COLO668 (cell line): ENCODE measurements at regions not wholly inside any gene's neighbourhood (a gene's known extent, or its start where the extent isn't known, plus 50 kb on each side); places are given as distances from the start of the nearest gene placed in this dataset.
A peak's percentile ranks its signal among the peaks of the same experiment; 100 is the strongest.

Experiments
- DNase-seq: peaks from one replicate; lab custom pipeline; 2025; ENCODE audit not compliant: unreplicated experiment; lab: John Stamatoyannopoulos, UW

DNA sequence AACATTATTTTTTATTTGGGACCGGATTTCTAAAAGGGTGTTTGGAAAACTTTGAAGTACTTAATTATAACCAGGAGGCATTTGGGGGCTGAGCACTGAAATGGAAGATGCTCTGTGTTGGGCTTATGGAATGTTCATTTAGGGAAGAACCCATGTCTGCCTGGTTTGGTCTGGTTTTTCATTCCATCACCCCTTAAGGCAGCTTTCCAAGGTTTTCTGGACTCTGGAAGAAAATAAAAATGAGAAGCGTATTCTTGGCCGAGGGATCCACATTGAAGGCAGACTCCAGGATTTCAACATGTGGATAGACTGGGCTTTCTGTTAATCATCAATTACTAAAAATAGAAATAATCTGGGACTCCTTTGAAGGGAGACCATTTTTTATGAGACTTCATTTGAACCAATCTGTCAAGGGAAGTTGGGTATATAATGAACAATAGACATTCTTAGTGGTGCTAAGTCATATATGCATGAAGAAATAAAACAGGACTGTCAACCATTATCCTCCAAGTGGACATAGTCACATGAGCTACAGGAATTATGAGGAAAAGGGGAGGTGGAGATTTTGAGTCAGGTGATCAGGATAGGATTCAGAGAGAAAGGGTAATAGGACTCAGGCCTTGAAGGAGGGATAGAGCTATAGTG is 270.5 kb upstream of the ADAMTS9 start:
- DNase-seq = no peak

DNA sequence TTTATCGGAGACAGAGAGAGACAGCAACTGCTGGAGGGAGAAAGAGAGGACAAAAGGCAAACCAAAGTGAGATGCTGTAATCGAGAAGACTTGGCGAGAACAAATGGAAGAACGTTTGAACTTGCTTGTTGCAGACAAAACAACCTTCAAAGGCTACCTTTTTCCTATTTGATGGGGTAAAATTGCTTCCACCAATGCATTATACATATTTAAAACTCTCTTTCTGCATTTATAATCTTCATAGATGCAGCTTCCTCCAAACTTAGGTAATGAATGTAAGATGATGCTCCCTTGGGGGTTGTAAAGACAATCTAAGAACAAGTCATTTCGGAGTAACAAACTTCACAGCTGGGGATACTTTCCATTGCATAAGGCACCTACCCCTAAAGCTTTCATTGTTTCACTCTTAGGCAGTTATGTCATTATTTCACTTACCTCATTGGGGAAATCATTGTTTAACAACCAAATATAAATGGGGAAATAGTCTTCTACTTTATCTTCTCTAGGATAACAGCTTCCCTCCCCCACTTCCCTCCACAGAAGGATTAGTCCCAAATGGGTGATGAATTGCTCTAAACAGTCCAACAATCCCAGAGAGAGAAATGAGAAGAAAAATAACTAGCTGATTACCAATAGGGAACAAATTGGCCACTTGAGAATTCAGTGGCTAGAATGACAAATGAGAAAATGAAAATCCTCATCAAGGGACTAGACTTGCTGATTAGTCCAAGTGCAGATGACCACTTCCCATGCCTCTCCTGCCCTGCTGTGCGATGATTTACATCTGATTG is 269.8 kb upstream of the ADAMTS9 start:
- DNase-seq = no peak

DNA sequence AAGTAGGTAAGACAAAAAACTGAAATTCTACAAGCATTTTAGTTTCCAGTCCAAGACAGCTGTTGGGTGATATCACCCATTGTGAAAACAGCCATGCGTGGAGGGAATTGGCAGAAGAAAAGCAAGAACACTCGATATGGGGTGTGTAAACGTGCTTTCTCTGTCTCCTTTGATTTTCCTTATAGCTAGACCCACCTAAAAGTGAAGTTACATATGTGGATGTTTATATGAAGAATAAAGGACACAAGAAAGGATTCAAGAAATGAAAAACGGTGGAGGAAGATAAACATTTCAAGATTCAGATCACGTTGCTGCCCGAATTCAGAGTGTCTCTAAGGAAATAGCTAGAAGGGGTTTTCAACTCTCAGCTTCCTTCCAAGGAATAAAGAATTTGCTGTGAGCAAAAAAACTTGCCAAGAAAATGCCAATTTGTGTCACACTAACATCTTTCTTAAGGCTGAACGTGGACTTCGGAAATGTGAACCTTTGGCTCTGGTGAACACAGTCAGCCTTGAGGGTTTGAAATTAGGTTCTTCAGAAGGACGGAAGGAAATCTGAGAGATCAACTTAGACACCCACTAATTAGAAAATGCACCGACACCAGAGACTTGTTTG is 269.0 kb upstream of the ADAMTS9 start:
- no peak for DNase-seq

DNA sequence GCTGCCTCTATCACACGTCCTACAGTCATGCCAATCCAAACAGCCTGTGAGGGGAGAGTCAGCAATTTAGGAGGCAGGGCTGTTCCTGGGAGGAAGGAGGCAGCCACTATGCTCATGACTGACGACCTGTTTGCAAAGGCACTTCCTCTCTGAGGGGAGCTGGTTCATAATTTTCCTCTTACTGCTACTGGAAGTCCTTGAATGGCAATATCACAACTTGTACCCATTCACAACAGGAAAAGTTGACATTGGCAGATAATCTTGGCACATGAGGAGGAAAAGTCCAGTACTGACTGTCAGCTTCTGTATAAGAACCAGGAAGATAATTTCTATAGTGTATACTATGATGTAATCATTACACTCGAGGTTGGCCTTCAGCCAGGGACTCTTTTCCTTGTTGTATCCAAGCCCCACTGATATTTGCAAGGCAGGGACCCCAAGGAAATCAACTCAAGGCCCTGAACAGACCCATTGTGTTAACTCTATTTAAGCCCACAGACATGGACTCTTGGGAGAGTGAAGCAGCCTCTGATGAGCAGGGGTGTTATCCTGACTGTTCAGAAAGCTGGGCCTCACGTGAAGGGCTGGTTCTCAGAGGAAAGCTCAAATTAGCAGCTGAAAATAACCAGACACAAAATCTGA is 267.3 kb upstream of the ADAMTS9 start:
- peak; percentile 21 for DNase-seq

DNA sequence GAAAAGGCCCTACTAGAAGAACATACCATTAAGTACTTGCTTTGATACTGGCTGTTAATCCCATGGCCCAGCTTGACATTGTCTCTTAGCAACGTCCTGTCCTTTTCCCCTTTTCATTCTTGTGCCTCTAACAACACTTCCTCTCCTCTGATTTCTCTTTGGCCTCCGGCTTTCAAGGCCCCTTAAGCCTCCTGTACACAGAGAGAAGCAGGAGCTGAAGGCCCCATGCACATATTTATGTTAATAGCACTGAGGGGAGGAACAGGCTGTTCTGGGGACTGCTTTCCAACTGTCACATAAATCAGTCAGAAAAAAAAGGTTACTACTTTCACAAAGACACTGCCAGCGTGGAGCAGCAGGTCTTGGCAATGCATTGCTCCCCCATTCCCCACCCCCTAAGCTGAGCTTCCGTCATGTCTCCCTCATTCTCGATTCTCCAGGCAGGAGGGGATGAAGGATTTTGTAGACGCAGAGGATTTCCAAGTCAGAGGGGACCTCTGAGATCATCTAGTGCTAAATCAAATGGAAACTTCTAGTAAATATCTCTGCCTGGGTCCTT is 257.4 kb upstream of the ADAMTS9 start:
- DNase-seq = no peak

DNA sequence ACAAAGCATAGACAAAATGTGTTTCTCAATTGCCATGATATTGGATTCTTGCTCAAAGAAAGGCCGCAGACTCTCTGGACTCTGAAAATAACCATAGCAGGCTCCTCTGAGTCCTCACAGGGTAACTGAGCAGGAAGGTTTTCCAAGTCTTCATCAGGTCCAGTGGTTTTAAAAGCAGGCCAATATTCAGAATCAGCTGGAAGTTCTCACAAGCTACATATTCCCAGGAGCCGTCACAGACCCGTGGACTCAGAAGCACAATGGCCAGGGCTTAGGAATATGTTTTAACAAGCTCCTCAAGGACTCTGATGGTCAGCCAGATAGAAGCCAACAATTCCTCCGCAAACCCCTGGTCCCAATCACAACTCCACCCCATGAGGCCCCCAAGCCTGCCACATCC is 256.1 kb upstream of the ADAMTS9 start:
- no peak for DNase-seq

DNA sequence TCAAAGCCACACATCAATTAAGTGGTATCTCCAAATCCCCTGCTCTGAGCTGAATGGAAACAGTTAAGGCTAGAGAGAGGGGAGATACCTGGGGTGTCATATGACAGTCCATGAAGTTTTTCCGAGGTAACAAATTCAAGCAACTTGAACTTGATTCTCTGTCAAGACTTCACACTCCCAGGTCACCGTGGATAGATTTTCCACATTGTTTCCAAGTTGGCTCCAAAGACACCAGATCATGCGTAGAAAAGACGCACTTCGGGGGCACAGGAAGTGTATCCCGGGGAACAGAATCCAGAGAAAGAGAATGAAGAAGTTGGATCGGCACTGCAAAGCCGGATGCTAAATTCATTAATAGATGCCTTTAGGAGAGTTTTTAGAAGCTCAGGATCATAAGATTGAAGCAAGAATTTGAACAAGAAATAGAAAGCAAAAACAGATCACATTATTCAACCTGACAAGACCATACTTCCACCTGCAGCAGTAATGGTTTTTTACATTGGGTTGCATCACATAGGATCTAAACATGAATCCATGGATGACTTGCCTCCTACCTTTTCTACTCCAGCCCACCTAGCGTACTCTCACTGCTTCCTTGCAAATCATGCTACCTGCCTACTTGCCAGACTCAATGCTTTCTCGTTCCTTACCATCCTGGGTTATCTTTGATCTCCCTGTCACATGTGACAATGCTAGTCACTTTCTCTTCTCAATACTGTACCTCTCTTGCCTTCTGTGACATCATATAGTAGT is 253.0 kb upstream of the ADAMTS9 start:
- DNase-seq = no peak

DNA sequence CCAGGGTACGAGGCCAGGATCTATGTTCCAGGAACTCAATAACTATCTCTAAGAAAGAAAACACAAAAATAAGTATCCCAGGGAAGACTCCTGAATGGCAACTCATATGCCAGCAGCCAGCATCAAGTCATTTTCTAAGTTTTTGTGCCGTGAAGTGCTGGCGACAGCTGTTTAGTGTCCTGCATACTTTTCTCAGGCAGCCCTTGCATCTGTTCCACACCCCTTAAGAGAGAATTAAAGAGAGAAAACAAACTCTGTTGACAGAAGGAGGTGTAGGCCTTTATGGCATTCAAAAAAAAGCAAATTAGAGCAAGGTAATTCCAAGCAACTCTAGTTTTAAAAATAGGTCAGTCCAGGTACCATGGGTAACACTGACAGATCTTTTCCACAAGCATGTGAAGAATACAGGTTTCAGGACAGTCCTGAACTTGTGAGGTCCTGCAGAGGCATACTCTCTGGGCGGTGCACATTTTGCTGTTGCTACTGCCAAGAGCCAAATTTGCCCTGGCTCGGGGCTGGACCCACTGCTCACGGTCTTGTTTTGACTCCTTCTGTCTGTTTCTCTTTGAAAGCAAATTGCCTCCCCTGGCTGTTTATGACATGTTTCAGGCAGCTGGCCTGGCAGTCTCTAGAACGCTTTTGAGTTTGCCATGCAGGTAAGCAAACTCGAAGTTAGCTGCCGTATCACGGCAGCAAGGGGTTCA is 252.1 kb upstream of the ADAMTS9 start:
- DNase-seq = no peak

DNA sequence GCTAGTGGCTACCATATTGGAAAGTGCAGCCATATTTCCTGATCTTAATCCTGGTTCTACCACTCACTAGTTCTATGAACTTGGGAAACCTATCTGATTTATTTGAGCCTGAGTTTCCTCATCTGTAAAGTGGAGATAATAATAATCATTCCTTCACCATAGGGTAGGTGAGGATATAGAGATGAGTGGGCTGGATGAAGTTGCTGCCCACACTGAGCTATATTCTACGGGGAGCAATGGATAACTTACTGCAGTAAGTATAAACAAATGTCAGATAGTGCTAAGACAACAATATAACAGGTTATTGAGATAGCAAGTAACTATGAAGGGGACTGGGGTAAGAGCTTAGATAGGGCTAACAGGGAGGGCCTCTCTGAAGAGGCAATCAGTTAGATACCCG is 251.5 kb upstream of the ADAMTS9 start:
- DNase-seq = no peak

DNA sequence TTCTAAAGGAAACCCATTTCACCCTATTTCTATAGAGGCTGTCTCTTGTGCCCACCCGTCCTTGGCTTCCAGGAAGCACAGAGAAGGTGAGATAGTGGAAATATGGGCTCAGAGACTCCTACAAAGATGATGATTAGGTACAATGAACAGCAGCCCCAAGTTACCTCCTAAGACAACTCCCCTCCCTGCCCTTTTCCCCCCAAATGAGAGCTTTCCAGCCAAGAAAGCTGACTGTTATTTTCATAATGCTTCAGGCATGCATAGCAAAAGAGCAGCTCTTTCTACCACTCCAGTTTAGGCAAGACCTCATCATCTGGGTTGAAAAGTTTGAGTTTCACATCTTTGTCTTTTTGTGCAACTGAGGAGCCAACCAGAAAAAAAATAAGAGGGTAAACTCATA is 248.8 kb upstream of the ADAMTS9 start:
- DNase-seq = no peak

DNA sequence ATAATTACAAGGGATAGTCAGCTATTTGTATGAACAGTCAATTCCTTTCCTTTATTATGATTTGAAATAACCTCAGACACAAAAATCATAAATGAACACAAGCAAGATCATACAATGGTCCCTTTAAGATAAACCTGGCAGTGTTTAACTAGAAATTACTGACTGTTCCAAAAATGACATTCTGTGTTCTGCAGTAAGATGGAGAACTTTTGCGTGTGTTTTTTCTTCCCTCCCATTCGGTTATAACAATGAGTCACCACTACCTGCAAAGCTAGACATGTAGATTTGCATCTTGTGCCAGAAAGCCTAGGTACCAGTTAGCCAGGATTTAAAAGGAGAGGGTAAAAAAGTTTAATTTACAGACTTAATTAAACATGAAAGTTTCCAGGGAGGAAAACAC is 248.2 kb upstream of the ADAMTS9 start:
- no peak for DNase-seq

DNA sequence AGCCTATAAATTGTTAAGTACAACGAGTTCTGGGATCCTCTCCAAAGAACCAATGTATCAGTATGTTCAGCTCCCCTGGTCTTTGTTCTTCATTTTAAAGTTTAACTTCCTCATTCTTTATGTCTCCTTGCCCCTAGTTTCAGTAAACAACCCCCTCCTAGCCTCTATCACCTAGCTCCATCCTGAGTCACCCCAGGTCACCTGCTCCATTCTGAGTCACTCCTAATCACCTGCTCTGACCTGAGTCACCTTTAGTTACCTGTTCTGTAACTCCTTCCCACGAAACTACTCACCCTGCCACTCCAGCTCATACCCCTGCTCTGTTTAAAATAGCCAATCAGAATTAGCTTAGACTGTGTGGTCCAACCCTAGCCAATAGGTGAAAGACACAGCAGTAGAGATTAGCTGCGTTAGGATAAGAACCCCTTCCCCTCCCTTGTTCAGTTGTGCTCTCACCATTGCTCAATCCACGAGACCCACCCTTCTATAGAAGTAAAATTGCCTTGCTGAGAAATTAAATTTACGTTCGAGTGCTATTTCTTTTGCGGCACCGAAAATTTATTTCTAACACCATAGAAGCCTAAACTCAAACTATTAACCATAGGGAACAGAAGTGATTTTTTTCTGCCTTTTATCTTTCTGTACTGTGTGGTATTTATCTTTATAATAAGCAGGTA is 245.0 kb upstream of the ADAMTS9 start:
- no peak for DNase-seq

DNA sequence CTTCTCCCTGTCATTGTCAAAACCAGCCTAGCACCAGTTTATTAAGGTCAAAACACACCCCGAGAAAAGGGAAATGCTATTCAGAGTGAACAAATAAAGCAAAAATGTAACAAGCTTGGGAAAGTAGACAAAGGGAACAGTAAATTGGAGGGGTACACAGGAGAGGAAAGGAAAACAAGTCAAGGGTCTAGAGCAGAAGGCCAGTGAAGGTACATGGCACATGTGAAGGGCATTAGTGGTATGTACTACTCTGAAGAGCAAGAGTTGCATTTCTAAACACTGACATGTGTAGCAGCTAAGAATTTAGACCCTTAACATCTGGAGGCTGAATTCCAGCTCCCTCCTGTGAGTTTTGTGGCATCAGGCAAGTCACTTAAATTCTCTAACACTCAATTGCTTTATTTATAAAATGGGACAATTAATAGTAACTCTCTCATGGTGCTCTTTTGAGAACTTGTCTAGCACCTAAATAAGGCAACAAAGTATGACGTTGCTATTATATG is 244.3 kb upstream of the ADAMTS9 start:
- no peak for DNase-seq

DNA sequence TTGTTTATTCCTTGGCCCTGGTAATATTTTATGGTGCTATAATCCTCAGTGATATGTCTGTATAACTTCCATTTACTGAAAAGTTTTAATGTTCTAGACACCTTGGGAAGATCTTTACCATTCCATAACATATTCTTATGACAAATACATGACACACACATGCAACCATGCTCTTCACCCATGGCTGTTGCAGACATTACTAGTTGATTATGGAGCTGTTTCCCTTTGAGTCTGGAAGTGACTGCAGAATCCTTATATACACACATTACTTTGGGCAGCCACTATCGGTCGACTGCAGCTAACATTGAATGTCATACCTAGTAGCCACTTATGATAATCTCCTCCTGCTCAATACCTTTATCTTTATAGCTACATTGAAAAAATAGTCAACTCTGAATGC is 243.1 kb upstream of the ADAMTS9 start:
- no peak for DNase-seq

DNA sequence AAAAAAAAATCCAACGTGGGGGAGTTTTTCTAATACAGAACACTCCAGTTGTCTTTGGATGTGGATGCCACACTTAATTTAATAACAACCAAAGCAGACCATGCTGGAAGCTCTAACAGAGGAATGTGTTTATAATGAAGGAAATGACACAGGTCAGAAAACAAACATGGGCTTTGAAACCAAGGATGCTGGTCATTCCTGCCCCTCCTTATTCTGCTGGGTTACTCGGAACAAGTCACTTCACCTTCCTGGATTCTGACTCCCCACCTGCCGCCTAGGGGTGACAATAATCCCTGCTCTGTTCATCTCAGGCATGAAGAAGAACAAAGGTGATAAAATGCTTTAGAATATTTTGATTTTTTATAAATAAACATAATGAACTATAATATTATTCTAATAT is 240.9 kb upstream of the ADAMTS9 start:
- no peak for DNase-seq

DNA sequence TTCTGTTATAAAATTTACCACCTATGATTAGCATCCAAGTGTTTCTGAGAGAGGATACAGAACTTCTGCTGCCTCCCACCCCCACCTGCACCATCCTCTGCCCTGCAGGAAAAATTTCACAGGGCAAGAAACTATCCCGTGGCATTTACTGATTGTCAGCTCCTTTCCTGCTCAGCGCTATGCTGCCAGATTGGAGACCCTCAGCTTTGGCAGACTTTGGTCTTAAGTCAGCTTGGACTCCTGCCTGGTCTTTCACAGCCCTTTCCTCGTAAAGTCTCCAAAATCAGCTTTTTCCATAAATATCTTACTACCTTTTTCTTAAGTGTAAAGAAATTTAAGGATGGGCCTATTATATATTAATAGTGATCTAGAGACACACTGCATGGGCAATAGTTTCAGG is 239.9 kb upstream of the ADAMTS9 start:
- DNase-seq = no peak

DNA sequence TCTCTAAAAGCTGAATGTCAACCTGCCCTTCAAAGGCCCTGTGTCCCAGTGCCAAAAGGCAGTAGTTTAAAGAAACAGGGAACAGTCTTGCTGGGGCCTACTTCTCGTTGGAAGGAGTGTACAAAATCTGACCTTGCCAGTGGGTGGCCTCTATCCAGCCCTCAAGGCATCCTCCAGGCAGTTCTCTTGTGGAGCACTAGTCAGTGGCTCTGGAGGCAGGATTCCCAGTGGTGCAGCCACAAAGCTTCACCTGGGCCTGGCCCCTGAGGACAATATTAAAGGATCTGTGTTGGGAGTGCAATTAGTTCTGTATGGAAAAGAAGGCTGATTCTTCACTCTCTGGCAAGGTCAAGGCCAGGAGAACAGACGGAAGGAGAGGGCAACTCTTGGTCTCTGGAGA is 237.8 kb upstream of the ADAMTS9 start:
- DNase-seq = no peak

DNA sequence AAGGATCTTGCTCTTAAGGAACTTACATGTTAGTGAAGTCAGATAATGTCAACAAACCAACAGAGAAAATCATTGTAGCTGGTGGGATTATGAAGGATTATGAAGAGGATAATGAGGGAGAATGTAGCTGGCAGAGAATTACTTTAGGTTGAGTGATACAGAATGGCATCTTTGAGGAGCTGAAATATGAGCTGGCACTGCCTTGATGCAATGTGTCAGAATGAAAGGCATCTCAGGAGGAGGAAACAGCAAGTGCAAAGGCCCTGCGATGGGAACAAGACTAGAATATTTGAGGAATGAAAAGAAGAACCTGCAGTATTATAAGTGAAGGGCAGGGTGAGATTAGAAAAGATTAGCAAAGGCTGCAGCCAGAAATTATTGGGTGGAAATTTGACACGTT is 237.2 kb upstream of the ADAMTS9 start:
- DNase-seq = no peak

DNA sequence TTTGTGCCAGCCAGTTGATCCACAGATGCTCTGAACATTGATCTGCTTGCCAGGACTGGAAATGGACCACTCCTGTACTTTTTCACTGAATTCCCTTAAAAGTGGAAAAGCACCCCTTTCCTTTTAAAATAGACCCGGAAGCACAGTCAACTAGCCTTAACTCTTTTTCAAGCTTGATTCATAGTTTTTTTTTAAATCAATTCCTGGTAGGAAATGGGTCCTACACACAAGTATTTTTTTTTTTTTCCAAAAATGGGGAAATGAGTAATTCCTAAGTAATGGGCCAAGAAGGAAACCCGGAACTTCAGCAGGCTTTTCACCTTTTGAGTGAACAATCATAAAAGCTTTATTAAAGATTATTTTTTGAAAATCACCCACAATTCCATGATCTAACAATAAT is 234.4 kb upstream of the ADAMTS9 start:
- no peak for DNase-seq
